Activated CD4-positive, alpha-beta T cell treated with anti-CD3 and anti-CD28 coated beads for 48 hours (primary cell): ENCODE measurements at regions not wholly inside any gene's neighbourhood (a gene's known extent, or its start where the extent isn't known, plus 50 kb on each side); places are given as distances from the start of the nearest gene placed in this dataset.
A peak's percentile ranks its signal among the peaks of the same experiment; 100 is the strongest.

ENCODE experiments used
- DNase-seq: peaks from one replicate; pipeline ENCODE4 v3.0.0-alpha.2; 2020

GRCh38 chr14:36028218-36028617, 148.3 kb downstream of the PTCSC3 start:
- DNase-seq: peak; percentile 15

GRCh38 chr14:36027354-36027753, 149.2 kb downstream of the PTCSC3 start:
- no peak for DNase-seq

GRCh38 chr14:36022765-36023410, 153.6 kb downstream of the PTCSC3 start:
- no peak for DNase-seq

GRCh38 chr14:36021591-36022320, 154.8 kb downstream of the PTCSC3 start:
- no peak for DNase-seq

- DNase-seq: no peak
These were observed 155.5 kb downstream of the PTCSC3 start for GRCh38 chr14:36021030-36021422.

GRCh38 chr14:36020120-36021029, 156.1 kb downstream of the PTCSC3 start:
- DNase-seq: no peak

GRCh38 chr14:36019126-36019525, 157.4 kb downstream of the PTCSC3 start:
- DNase-seq: no peak

- no peak for DNase-seq
These were observed 162.3 kb downstream of the PTCSC3 start for GRCh38 chr14:36014236-36014635.

GRCh38 chr14:36013483-36013882, 163.0 kb downstream of the PTCSC3 start:
- DNase-seq: no peak

- DNase-seq: no peak
These were observed 163.9 kb downstream of the PTCSC3 start for GRCh38 chr14:36012621-36013020.

GRCh38 chr14:36009643-36010042, 166.9 kb downstream of the PTCSC3 start:
- no peak for DNase-seq

GRCh38 chr14:36006623-36007022, 169.9 kb downstream of the PTCSC3 start:
- DNase-seq: no peak

- DNase-seq: no peak
These were observed 170.9 kb downstream of the PTCSC3 start for GRCh38 chr14:36005670-36006069.

- DNase-seq: no peak
These were observed 174.6 kb downstream of the PTCSC3 start for GRCh38 chr14:36001936-36002335.

- no peak for DNase-seq
These were observed 173.2 kb downstream of the BRMS1L start for GRCh38 chr14:35999294-35999693.

- DNase-seq: no peak
These were observed 172.2 kb downstream of the BRMS1L start for GRCh38 chr14:35998303-35998702.

- DNase-seq: no peak
These were observed 167.5 kb downstream of the BRMS1L start for GRCh38 chr14:35993684-35993960.

GRCh38 chr14:35992816-35993683, 166.9 kb downstream of the BRMS1L start:
- DNase-seq: no peak

- DNase-seq: no peak
These were observed 165.2 kb downstream of the BRMS1L start for GRCh38 chr14:35991356-35991755.

- no peak for DNase-seq
These were observed 163.6 kb downstream of the BRMS1L start for GRCh38 chr14:35989736-35990135.

GRCh38 chr14:35988972-35989690, 163.0 kb downstream of the BRMS1L start:
- no peak for DNase-seq

GRCh38 chr14:35988550-35988949, 162.4 kb downstream of the BRMS1L start:
- no peak for DNase-seq
